MCF 10A (cell line): ENCODE measurements at regions not wholly inside any gene's neighbourhood (a gene's known extent, or its start where the extent isn't known, plus 50 kb on each side); places are given as distances from the start of the nearest gene placed in this dataset.

ENCODE experiments used
- BruUV-seq: library from RNA; stranded (reverse); fragments of 400-500 nt; replicated peaks from 2 replicates; lab custom pipeline; 2021; lab: Mats Ljungman, UMichigan
- CTCF ChIA-PET: fragments of 300-600 bp; sonication (Branson Sonifier 250); formaldehyde crosslinking; extraction: SDS; loops from one replicate; lab custom pipeline; 2021; ENCODE audit warnings: antibody characterized with exemption, inconsistent platforms; lab: Yijun Ruan, JAX
- POLR2A ChIA-PET: fragments of 300-600, 350-650 bp; sonication (Branson Sonifier 250); formaldehyde crosslinking; extraction: SDS; loops from one replicate; lab custom pipeline; 2020; ENCODE audit warnings: antibody characterized with exemption, inconsistent platforms; lab: Yijun Ruan, JAX
- DNase-seq: peaks from one replicate; pipeline ENCODE4 v3.0.0-alpha.2; 2018; ENCODE audit not compliant: unreplicated experiment
- H3K27ac Mint-ChIP-seq: one replicate; pipeline ENCODE4 v1.8.0; 2022; ENCODE audit warnings: mild to moderate bottlenecking, low read depth, mixed read lengths; ENCODE audit not compliant: unreplicated experiment
- H3K27me3 Mint-ChIP-seq: one replicate; pipeline ENCODE4 v1.8.0; 2022; ENCODE audit warnings: mixed read lengths; ENCODE audit not compliant: insufficient read depth, unreplicated experiment
- H3K36me3 Mint-ChIP-seq: one replicate; pipeline ENCODE4 v1.8.0; 2022; ENCODE audit warnings: mild to moderate bottlenecking, moderate library complexity, mixed read lengths; ENCODE audit not compliant: insufficient read depth, unreplicated experiment
- H3K4me1 Mint-ChIP-seq: one replicate; pipeline ENCODE4 v1.8.0; 2022; ENCODE audit warnings: mixed read lengths; ENCODE audit not compliant: insufficient read depth, unreplicated experiment
- H3K4me3 Mint-ChIP-seq: one replicate; pipeline ENCODE4 v1.8.0; 2022; ENCODE audit warnings: mild to moderate bottlenecking, moderate library complexity, mixed read lengths; ENCODE audit not compliant: unreplicated experiment
- H3K9me3 Mint-ChIP-seq: one replicate; pipeline ENCODE4 v1.8.0; 2022; ENCODE audit warnings: mixed read lengths; ENCODE audit not compliant: unreplicated experiment
- intact Hi-C: fragments of 100-400 bp; cut with micrococcal nuclease; formaldehyde crosslinking; loops from 2 replicates; pipeline ENCODE4 v1.14.1; 2022
- TF ChIP-seq, protein P1 (sequence below): fragments of 200-600 bp; IDR thresholded peaks from one replicate; pipeline ENCODE4 v1.8.0; 2022; ENCODE audit warnings: antibody characterized with exemption, mild to moderate bottlenecking; ENCODE audit not compliant: unreplicated experiment

DNA sequence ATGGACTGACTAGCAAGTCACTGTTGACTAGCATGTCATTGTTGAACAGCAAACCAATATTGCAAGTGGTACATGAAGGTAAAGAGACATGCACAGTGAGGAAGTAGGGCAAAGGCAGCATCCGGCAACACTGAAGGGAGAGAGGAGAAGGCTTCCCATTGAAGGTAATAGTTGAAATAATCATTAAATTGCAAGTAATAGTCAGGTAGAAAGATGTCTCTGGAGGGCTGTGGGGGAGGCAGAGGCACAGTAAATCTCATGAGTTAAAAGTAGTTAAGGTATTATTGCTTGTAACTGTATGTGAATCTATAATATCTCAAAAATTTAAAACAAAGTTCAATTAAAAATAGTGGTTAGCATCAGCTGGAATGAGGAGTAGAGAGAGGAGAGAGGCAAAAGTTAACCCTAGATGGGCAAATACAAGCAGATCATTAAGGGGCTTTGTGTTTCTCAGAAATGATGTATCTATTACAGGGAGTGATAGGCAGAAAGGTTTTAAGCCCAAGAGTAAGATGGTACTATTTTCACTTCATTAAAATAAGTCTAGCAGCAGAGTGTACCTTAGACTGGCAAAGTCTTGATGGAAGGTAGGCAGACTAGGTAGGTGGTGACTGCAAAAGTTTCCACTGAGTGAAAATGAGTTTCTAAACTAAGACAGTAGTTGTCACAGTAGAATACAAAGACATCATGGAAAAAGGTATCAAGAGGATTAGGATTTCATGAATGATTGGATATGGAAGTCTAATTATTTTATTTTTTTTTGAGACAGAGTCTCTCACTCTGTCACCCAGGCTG lies 776.6 kb downstream of the RAB28 start:
- POLR2A ChIA-PET: no interaction called here
- H3K4me1 Mint-ChIP-seq: no peaks in the 10 kb centered on the region

GRCh38 chr4:12703036-12703435 lies 781.1 kb downstream of the RAB28 start:
- no peak for DNase-seq
- ChIA-PET POLR2A (interaction anchor here (1.3 kb wide), 1 partner anchor 10 kb away, joined by 3 read pairs; no protein-coding TSS in a partner anchor), CTCF (interaction anchor here (0.5 to 0.9 kb wide), 2 partner anchors 69 to 149 kb away, joined by 3 read pairs; no protein-coding TSS in a partner anchor)
- BruUV-seq: no TSS peak
- TF ChIP-seq, protein P1, sequence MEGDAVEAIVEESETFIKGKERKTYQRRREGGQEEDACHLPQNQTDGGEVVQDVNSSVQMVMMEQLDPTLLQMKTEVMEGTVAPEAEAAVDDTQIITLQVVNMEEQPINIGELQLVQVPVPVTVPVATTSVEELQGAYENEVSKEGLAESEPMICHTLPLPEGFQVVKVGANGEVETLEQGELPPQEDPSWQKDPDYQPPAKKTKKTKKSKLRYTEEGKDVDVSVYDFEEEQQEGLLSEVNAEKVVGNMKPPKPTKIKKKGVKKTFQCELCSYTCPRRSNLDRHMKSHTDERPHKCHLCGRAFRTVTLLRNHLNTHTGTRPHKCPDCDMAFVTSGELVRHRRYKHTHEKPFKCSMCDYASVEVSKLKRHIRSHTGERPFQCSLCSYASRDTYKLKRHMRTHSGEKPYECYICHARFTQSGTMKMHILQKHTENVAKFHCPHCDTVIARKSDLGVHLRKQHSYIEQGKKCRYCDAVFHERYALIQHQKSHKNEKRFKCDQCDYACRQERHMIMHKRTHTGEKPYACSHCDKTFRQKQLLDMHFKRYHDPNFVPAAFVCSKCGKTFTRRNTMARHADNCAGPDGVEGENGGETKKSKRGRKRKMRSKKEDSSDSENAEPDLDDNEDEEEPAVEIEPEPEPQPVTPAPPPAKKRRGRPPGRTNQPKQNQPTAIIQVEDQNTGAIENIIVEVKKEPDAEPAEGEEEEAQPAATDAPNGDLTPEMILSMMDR: no peak
- intact Hi-C loops: no loop called here
- no peaks in the 10 kb centered on the region for H3K4me1 Mint-ChIP-seq
- H3K9me3 Mint-ChIP-seq: no peaks in the 10 kb centered on the region
- H3K4me3 Mint-ChIP-seq: no peak overlapping the region
- H3K36me3 Mint-ChIP-seq: no peaks in the 10 kb centered on the region
- H3K27me3 Mint-ChIP-seq: no peaks in the 10 kb centered on the region
- no peak overlapping the region for H3K27ac Mint-ChIP-seq

More for the DNA sequence above, 776.6 kb downstream of the RAB28 start:
- BruUV-seq: no TSS peak
- intact Hi-C loops: no loop called here
- TF ChIP-seq, protein P1: no peak
- no peaks in the 10 kb centered on the region for H3K9me3 Mint-ChIP-seq
- no peak overlapping the region for H3K27ac Mint-ChIP-seq
- H3K36me3 Mint-ChIP-seq: no peaks in the 10 kb centered on the region
- no peak for DNase-seq
- H3K27me3 Mint-ChIP-seq: no peaks in the 10 kb centered on the region
- no peak overlapping the region for H3K4me3 Mint-ChIP-seq
- CTCF ChIA-PET: interaction anchor here (0.6 kb wide), 1 partner anchor 1396 kb away, joined by 3 read pairs; no protein-coding TSS in a partner anchor

GRCh38 chr4:12701384-12701783 lies 782.8 kb downstream of the RAB28 start:
- H3K36me3 Mint-ChIP-seq: no peaks in the 10 kb centered on the region
- H3K27ac Mint-ChIP-seq: no peak overlapping the region
- intact Hi-C loops: no loop called here
- H3K4me3 Mint-ChIP-seq: no peak overlapping the region
- DNase-seq: no peak
- BruUV-seq: no TSS peak
- no peaks in the 10 kb centered on the region for H3K9me3 Mint-ChIP-seq
- H3K4me1 Mint-ChIP-seq: no peaks in the 10 kb centered on the region
- TF ChIP-seq, protein P1: no peak
- CTCF ChIA-PET: interaction anchor here (0.6 to 1.3 kb wide), 3 partner anchors 12 to 24 kb away, joined by 3 to 6 read pairs (median 3); no protein-coding TSS in a partner anchor
- no peaks in the 10 kb centered on the region for H3K27me3 Mint-ChIP-seq
- POLR2A ChIA-PET: no interaction called here

DNA sequence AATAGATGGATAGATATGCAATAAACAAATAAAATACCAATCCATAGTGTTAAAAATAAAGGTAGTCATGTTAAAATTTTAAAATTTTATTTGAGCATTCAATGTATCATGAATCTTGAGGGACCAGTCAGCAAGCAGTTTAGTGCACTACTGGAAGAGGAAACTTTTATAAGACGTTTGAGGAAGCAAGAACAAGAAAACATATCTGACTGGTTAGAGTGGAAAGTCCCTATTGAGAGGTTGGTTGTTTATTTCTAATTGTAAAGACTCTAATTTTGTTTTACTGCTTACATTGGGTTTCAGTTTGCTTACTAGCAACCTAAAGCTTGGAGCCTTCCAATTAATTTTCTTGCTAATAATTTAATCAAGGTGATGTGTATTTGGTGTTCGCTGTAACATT lies 786.2 kb downstream of the RAB28 start:
- ChIA-PET POLR2A (interaction anchor here (0.6 kb wide), 1 partner anchor 606 kb away, joined by 3 read pairs; no protein-coding TSS in a partner anchor), CTCF (no interaction called here)
- Mint-ChIP-seq H3K27me3 (no peaks in the 10 kb centered on the region), H3K36me3 (no peaks in the 10 kb centered on the region), H3K9me3 (no peaks in the 10 kb centered on the region), H3K27ac (no peak overlapping the region), H3K4me3 (no peak overlapping the region), H3K4me1 (peaks cover under 1% of the 10 kb centered on the region)
- DNase-seq: no peak
- intact Hi-C loops: no loop called here
- no TSS peak for BruUV-seq
- TF ChIP-seq, protein P1: no peak
